ENCODE measurements at regions not wholly inside any gene's neighbourhood (a gene's known extent, or its start where the extent isn't known, plus 50 kb on each side); places are given as distances from the start of the nearest gene placed in this dataset.

- TF ChIP-seq EZH2 (IDR thresholded peaks at IDR 0.05; ENCODE audit: borderline replicate concordance, low read length) (no peak), CTCF (IDR thresholded peaks at IDR 0.05; ENCODE audit: low read length) (no peak)
These were observed 141.6 kb upstream of the AADAT start for GRCh38 chr4:170231377-170231776.

Measured in OCI-LY1 (cell line).